ENCODE measurements at regions not wholly inside any gene's neighbourhood (a gene's known extent, or its start where the extent isn't known, plus 50 kb on each side); places are given as distances from the start of the nearest gene placed in this dataset.

- TF ChIP-seq CTCF (conservative IDR thresholded peaks at IDR 0.05; ENCODE audit: low read depth): 0 out of 2 replicates have a peak, but pooled peaks have one; percentile 0
- CTCF ChIA-PET: no interaction called here
Observed at GRCh38 chr7:117971556-117972244, 98.5 kb upstream of the CTTNBP2 start.

GRCh38 chr7:117972606-117973005 is 99.4 kb upstream of the CTTNBP2 start:
- no peak for TF ChIP-seq CTCF (conservative IDR thresholded peaks at IDR 0.05; ENCODE audit: low read depth)
- POLR2A ChIA-PET (ENCODE audit: low non-redundant PET): no interaction called here
- H3K27ac ChIP-seq: no peak overlapping the region
- CTCF ChIA-PET: no interaction called here
- DNase-seq (ENCODE audit: low spot score): no peak

More at GRCh38 chr7:117971556-117972244, 98.5 kb upstream of the CTTNBP2 start:
- POLR2A ChIA-PET (ENCODE audit: low non-redundant PET): no interaction called here
- no peak for DNase-seq (ENCODE audit: low spot score)
- no peak overlapping the region for H3K27ac ChIP-seq

- ChIA-PET POLR2A (ENCODE audit: low non-redundant PET) (no interaction called here), CTCF (no interaction called here)
- H3K27ac ChIP-seq: no peak overlapping the region
- no peak for TF ChIP-seq CTCF (conservative IDR thresholded peaks at IDR 0.05; ENCODE audit: low read depth)
- DNase-seq (ENCODE audit: low spot score): no peak
Observed at GRCh38 chr7:117973975-117974374, 100.7 kb upstream of the CTTNBP2 start.

GRCh38 chr7:117974891-117975290 is 101.7 kb upstream of the CTTNBP2 start:
- no peak for DNase-seq (ENCODE audit: low spot score)
- H3K27ac ChIP-seq: no peak overlapping the region
- CTCF ChIA-PET: no interaction called here
- POLR2A ChIA-PET (ENCODE audit: low non-redundant PET): no interaction called here
- TF ChIP-seq CTCF (conservative IDR thresholded peaks at IDR 0.05; ENCODE audit: low read depth): no peak

- DNase-seq (ENCODE audit: low spot score): no peak
- ChIA-PET CTCF (no interaction called here), POLR2A (ENCODE audit: low non-redundant PET) (no interaction called here)
- no peak overlapping the region for H3K27ac ChIP-seq
- TF ChIP-seq CTCF (conservative IDR thresholded peaks at IDR 0.05; ENCODE audit: low read depth): no peak
Observed at GRCh38 chr7:117975476-117975875, 102.2 kb upstream of the CTTNBP2 start.

GRCh38 chr7:117979954-117980497 is 106.8 kb upstream of the CTTNBP2 start:
- no peak for DNase-seq (ENCODE audit: low spot score)
- POLR2A ChIA-PET (ENCODE audit: low non-redundant PET): no interaction called here
- no peak overlapping the region for H3K27ac ChIP-seq
- CTCF ChIA-PET: interaction anchor here (0.6 to 0.7 kb wide), 2 partner anchors 48 to 230 kb away, joined by 3 read pairs; no protein-coding TSS in a partner anchor
- TF ChIP-seq CTCF (conservative IDR thresholded peaks at IDR 0.05; ENCODE audit: low read depth): no peak
